SK-N-MC (cell line): ENCODE measurements at regions not wholly inside any gene's neighbourhood (a gene's known extent, or its start where the extent isn't known, plus 50 kb on each side); places are given as distances from the start of the nearest gene placed in this dataset.
"Not testable (repeated sequence)": the region's sequence is repeated elsewhere in the genome, so short reads cannot be mapped to it uniquely, and the experiment has no call there.

ENCODE experiments used
- DNase-seq: peaks from one replicate; pipeline ENCODE4 v3.0.0-alpha.2; 2011; ENCODE audit warnings: low read depth, low spot score
- H3K27ac ChIP-seq: fragments of 200-600 bp; sonication (generic); 2 replicates; pipeline ENCODE4 v1.5.1; 2016; ENCODE audit warnings: mixed run types
- H3K36me3 ChIP-seq: fragments of 200-600 bp; sonication (generic); 2 replicates; pipeline ENCODE4 v1.6.1; 2017; ENCODE audit warnings: antibody characterized with exemption, low read length, mixed read lengths; ENCODE audit not compliant: insufficient read depth
- H3K4me3 ChIP-seq: fragments of 200-600 bp; sonication (generic); 2 replicates; pipeline ENCODE4 v1.5.1; 2016
- H3K9ac ChIP-seq: fragments of 200-600 bp; sonication (generic); 2 replicates; pipeline ENCODE4 v1.8.0; 2017; ENCODE audit warnings: mixed run types, mixed read lengths; ENCODE audit not compliant: insufficient read length
- H3K9me3 ChIP-seq: fragments of 200-600 bp; sonication (generic); 2 replicates; pipeline ENCODE4 v1.6.1; 2017; ENCODE audit warnings: low read depth, mild to moderate bottlenecking, antibody characterized with exemption, low read length, moderate library complexity, mixed read lengths
- EZH2 ChIP-seq: fragments of 200-600 bp; sonication (generic); IDR thresholded peaks from one replicate; pipeline ENCODE4 v1.6.1; 2017; ENCODE audit warnings: antibody characterized with exemption
- FOXP2 ChIP-seq: optimal IDR thresholded peaks from 2 replicates; pipeline ENCODE3; 2011; ENCODE audit warnings: mild to moderate bottlenecking, moderate library complexity; ENCODE audit not compliant: insufficient read depth; ENCODE audit errors: extremely low read length, control extremely low read depth
- POLR2AphosphoS5 ChIP-seq: IDR thresholded peaks from 2 replicates; pipeline ENCODE4 v1.6.1; 2012; ENCODE audit warnings: mild to moderate bottlenecking, low read depth, low read length, borderline replicate concordance

- not testable (repeated sequence) for H3K4me3 ChIP-seq, H3K27ac ChIP-seq, H3K36me3 ChIP-seq, DNase-seq, H3K9me3 ChIP-seq, H3K9ac ChIP-seq
Observed at GRCh38 chr4:102210806-102211205, 134.5 kb downstream of the SLC39A8 start.

GRCh38 chr4:102204634-102205033 is 140.6 kb downstream of the SLC39A8 start:
- not testable (repeated sequence) for H3K9me3 ChIP-seq, DNase-seq, H3K36me3 ChIP-seq, H3K4me3 ChIP-seq, H3K27ac ChIP-seq, H3K9ac ChIP-seq

GRCh38 chr4:102196221-102196620 is 149.1 kb downstream of the SLC39A8 start:
- Histone ChIP-seq H3K27ac (no peak overlapping the region), H3K36me3 (no peaks in the 10 kb centered on the region), H3K4me3 (no peak overlapping the region), H3K9ac (no peak overlapping the region), H3K9me3 (no peaks in the 10 kb centered on the region)
- no peak for TF ChIP-seq EZH2
- DNase-seq, result no peak

- DNase-seq, result no peak
- H3K4me3 ChIP-seq, result no peak overlapping the region
- TF ChIP-seq FOXP2 (no peak), POLR2AphosphoS5 (no peak), EZH2 (no peak)
- no peaks in the 10 kb centered on the region for H3K36me3 ChIP-seq
- H3K9me3 ChIP-seq, result no peaks in the 10 kb centered on the region
- H3K27ac ChIP-seq, result no peak overlapping the region
- no peak overlapping the region for H3K9ac ChIP-seq
Observed at GRCh38 chr4:102193145-102193544, 152.1 kb downstream of the SLC39A8 start.

GRCh38 chr4:102180046-102180445 is 165.2 kb downstream of the SLC39A8 start:
- DNase-seq, result peak; percentile 96
- H3K9me3 ChIP-seq, result no peaks in the 10 kb centered on the region; the same call in 1 of the 2 replicates
- H3K4me3 ChIP-seq, result peak overlapping the region; percentile 42
- H3K27ac ChIP-seq, result peak overlapping the region; percentile 89
- H3K36me3 ChIP-seq, result no peaks in the 10 kb centered on the region
- TF ChIP-seq POLR2AphosphoS5 (peak; percentile 47; the same call in 1 of the 2 replicates), EZH2 (no peak), FOXP2 (no peak)
- H3K9ac ChIP-seq, result no peak overlapping the region

GRCh38 chr4:102174719-102175189 is 170.5 kb downstream of the SLC39A8 start:
- H3K4me3 ChIP-seq, result no peak overlapping the region
- H3K36me3 ChIP-seq, result no peaks in the 10 kb centered on the region
- H3K27ac ChIP-seq, result no peak overlapping the region
- no peaks in the 10 kb centered on the region for H3K9me3 ChIP-seq
- H3K9ac ChIP-seq, result no peak overlapping the region
- TF ChIP-seq EZH2, result no peak
- no peak for TF ChIP-seq FOXP2
- no peak for TF ChIP-seq POLR2AphosphoS5
- DNase-seq, result no peak

- TF ChIP-seq POLR2AphosphoS5 (no peak), EZH2 (no peak), FOXP2 (no peak)
Observed at GRCh38 chr4:102172341-102172740, 172.9 kb downstream of the SLC39A8 start.

GRCh38 chr4:102170910-102171309 is 174.4 kb downstream of the SLC39A8 start:
- H3K9me3 ChIP-seq, result no peaks in the 10 kb centered on the region
- TF ChIP-seq FOXP2, result no peak
- H3K27ac ChIP-seq, result no peak overlapping the region
- no peak overlapping the region for H3K4me3 ChIP-seq
- H3K9ac ChIP-seq, result no peak overlapping the region
- H3K36me3 ChIP-seq, result no peaks in the 10 kb centered on the region
- no peak for DNase-seq

More at GRCh38 chr4:102172341-102172740, 172.9 kb downstream of the SLC39A8 start:
- DNase-seq, result no peak
- Histone ChIP-seq H3K9me3 (no peaks in the 10 kb centered on the region), H3K36me3 (no peaks in the 10 kb centered on the region), H3K27ac (no peak overlapping the region), H3K4me3 (no peak overlapping the region), H3K9ac (no peak overlapping the region)

- peak; percentile 84 for DNase-seq
- H3K36me3 ChIP-seq, result no peaks in the 10 kb centered on the region
- H3K4me3 ChIP-seq, result peak overlapping the region; percentile 34; the same call in 1 of the 2 replicates
- TF ChIP-seq EZH2 (no peak), POLR2AphosphoS5 (no peak), FOXP2 (peak; percentile 52)
- H3K9ac ChIP-seq, result no peak overlapping the region
- no peaks in the 10 kb centered on the region for H3K9me3 ChIP-seq
- no peak overlapping the region for H3K27ac ChIP-seq
Observed at GRCh38 chr4:102169345-102169744, 175.9 kb downstream of the SLC39A8 start.
